Epithelial cell of esophagus (primary cell): ENCODE measurements at regions not wholly inside any gene's neighbourhood (a gene's known extent, or its start where the extent isn't known, plus 50 kb on each side); places are given as distances from the start of the nearest gene placed in this dataset.
"Not testable (repeated sequence)": the region's sequence is repeated elsewhere in the genome, so short reads cannot be mapped to it uniquely, and the experiment has no call there.

Experiments
- DNase-seq: peaks from one replicate; pipeline ENCODE4 v3.0.0; 2010; ENCODE audit warnings: low read depth
- H3K4me3 ChIP-seq: 2 replicates; pipeline ENCODE4 v1.5.1; 2011; ENCODE audit warnings: mild to moderate bottlenecking, low read length, control low read depth
- TF ChIP-seq, protein P1 (sequence below): IDR thresholded peaks from 2 replicates; pipeline ENCODE4 v1.5.1; 2011; ENCODE audit warnings: low read depth, mild to moderate bottlenecking, low read length, control low read depth, inconsistent platforms; ENCODE audit not compliant: insufficient read depth; ENCODE audit errors: missing control alignments

DNA sequence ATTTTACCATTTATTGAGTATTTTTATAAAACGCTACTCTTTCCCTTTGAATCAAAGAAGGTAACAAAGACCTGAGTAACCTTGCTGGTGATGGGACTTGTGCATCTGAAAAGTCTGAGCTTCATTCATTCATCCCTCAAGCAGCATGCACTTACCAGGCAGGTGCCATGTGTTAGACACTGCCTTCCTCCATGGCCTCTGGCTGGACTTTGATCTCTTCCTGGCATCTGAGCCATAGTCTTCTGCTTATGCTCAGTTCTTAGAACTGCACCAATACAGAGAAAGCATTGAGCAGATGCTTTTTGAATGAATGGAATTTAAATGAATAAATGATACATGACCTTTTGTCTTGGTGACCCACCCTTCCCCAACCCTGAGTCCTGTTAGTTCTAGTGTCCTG lies 251.4 kb upstream of the COPS8 start:
- no peak overlapping the region for H3K4me3 ChIP-seq
- DNase-seq = no peak
- TF ChIP-seq, protein P1, sequence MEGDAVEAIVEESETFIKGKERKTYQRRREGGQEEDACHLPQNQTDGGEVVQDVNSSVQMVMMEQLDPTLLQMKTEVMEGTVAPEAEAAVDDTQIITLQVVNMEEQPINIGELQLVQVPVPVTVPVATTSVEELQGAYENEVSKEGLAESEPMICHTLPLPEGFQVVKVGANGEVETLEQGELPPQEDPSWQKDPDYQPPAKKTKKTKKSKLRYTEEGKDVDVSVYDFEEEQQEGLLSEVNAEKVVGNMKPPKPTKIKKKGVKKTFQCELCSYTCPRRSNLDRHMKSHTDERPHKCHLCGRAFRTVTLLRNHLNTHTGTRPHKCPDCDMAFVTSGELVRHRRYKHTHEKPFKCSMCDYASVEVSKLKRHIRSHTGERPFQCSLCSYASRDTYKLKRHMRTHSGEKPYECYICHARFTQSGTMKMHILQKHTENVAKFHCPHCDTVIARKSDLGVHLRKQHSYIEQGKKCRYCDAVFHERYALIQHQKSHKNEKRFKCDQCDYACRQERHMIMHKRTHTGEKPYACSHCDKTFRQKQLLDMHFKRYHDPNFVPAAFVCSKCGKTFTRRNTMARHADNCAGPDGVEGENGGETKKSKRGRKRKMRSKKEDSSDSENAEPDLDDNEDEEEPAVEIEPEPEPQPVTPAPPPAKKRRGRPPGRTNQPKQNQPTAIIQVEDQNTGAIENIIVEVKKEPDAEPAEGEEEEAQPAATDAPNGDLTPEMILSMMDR = no peak

- no peak overlapping the region for H3K4me3 ChIP-seq
- TF ChIP-seq, protein P1 = no peak
Measured at GRCh38 chr2:236835307-236836024, 250.2 kb upstream of the COPS8 start.

GRCh38 chr2:236836028-236836427 lies 249.7 kb upstream of the COPS8 start:
- not testable (repeated sequence) for DNase-seq, H3K4me3 ChIP-seq

More at GRCh38 chr2:236835307-236836024, 250.2 kb upstream of the COPS8 start:
- no peak for DNase-seq

GRCh38 chr2:236840215-236840614 lies 245.5 kb upstream of the COPS8 start:
- no peak overlapping the region for H3K4me3 ChIP-seq
- TF ChIP-seq, protein P1 = no peak
- DNase-seq = no peak

GRCh38 chr2:236840857-236841256 lies 244.8 kb upstream of the COPS8 start:
- no peak for DNase-seq
- TF ChIP-seq, protein P1 = no peak
- H3K4me3 ChIP-seq = no peak overlapping the region

- DNase-seq = no peak
- H3K4me3 ChIP-seq = no peak overlapping the region
- TF ChIP-seq, protein P1 = no peak
Measured at GRCh38 chr2:236841389-236841788, 244.3 kb upstream of the COPS8 start.

GRCh38 chr2:236843161-236843968 lies 242.3 kb upstream of the COPS8 start:
- TF ChIP-seq, protein P1 = no peak
- no peak for DNase-seq
- no peak overlapping the region for H3K4me3 ChIP-seq
